KMS-11 (cell line): ENCODE measurements at regions not wholly inside any gene's neighbourhood (a gene's known extent, or its start where the extent isn't known, plus 50 kb on each side); places are given as distances from the start of the nearest gene placed in this dataset.

Experiments used
- H2AFZ ChIP-seq: fragments of 200-600 bp; sonication (generic); 2 replicates; pipeline ENCODE4 v1.6.1; 2016; ENCODE audit warnings: antibody characterized with exemption, mixed run types, low read depth
- H3K27ac ChIP-seq: fragments of 200-600 bp; sonication (generic); 2 replicates; pipeline ENCODE4 v1.6.1; 2016; ENCODE audit warnings: mild to moderate bottlenecking, mixed run types
- H3K27me3 ChIP-seq: fragments of 200-600 bp; sonication (generic); 2 replicates; pipeline ENCODE4 v1.6.1; 2017; ENCODE audit warnings: mild to moderate bottlenecking, low read depth, mixed run types, moderate library complexity; ENCODE audit not compliant: insufficient read depth
- H3K36me3 ChIP-seq: fragments of 200-600 bp; sonication (generic); 2 replicates; pipeline ENCODE4 v1.6.1; 2017; ENCODE audit warnings: mild to moderate bottlenecking, mixed run types; ENCODE audit not compliant: insufficient read depth
- H3K4me1 ChIP-seq: fragments of 200-600 bp; sonication (generic); 2 replicates; pipeline ENCODE4 v1.6.1; 2016; ENCODE audit warnings: mild to moderate bottlenecking, low read depth, mixed run types; ENCODE audit not compliant: poor library complexity, severe bottlenecking
- H3K4me2 ChIP-seq: fragments of 200-600 bp; sonication (generic); 2 replicates; pipeline ENCODE4 v1.7.0; 2016; ENCODE audit warnings: mild to moderate bottlenecking, mixed run types
- H3K4me3 ChIP-seq: fragments of 200-600 bp; sonication (generic); IDR thresholded peaks from 2 replicates; pipeline ENCODE4 v1.6.1; 2017; ENCODE audit warnings: low read depth, low read length, mixed read lengths; ENCODE audit not compliant: insufficient read depth
- H3K79me2 ChIP-seq: fragments of 200-600 bp; sonication (generic); 2 replicates; pipeline ENCODE4 v1.6.1; 2016; ENCODE audit warnings: low read depth, mixed run types; ENCODE audit not compliant: insufficient read depth
- H3K9ac ChIP-seq: fragments of 200-600 bp; sonication (generic); 2 replicates; pipeline ENCODE4 v1.6.1; 2016; ENCODE audit warnings: mild to moderate bottlenecking, mixed run types
- H4K20me1 ChIP-seq: fragments of 200-600 bp; sonication (generic); 2 replicates; pipeline ENCODE4 v1.6.1; 2016; ENCODE audit warnings: mild to moderate bottlenecking, mixed run types; ENCODE audit not compliant: insufficient read depth
- TF ChIP-seq, protein P1 (sequence below): fragments of 200-600 bp; sonication (generic); conservative IDR thresholded peaks from 2 replicates; pipeline ENCODE4 v1.6.1; 2017; ENCODE audit warnings: low read depth, mild to moderate bottlenecking, antibody characterized with exemption, low read length, moderate library complexity, mixed read lengths

DNA sequence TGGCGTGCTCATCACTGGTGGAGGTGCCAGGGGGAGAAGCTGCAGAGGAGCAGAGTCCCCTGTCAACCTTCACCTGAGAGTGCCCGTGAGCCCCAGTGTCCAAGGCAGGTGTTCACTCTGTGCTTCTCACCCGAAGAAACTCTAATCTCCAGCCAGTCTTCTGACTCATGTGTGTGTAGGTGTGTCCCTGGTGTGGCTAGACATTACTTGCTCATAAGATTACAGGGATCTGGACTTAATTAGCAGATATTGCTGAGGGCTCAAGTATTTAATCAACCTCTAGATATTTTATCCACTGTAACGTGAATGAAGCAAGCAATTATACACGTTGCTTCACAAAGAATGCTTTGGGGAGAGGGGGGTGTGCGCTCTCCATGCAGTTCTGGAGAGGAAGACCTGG, 72.5 kb downstream of the MED10 start:
- H3K9ac ChIP-seq: no peak overlapping the region
- no peaks in the 10 kb centered on the region for H3K4me1 ChIP-seq
- TF ChIP-seq, protein P1, sequence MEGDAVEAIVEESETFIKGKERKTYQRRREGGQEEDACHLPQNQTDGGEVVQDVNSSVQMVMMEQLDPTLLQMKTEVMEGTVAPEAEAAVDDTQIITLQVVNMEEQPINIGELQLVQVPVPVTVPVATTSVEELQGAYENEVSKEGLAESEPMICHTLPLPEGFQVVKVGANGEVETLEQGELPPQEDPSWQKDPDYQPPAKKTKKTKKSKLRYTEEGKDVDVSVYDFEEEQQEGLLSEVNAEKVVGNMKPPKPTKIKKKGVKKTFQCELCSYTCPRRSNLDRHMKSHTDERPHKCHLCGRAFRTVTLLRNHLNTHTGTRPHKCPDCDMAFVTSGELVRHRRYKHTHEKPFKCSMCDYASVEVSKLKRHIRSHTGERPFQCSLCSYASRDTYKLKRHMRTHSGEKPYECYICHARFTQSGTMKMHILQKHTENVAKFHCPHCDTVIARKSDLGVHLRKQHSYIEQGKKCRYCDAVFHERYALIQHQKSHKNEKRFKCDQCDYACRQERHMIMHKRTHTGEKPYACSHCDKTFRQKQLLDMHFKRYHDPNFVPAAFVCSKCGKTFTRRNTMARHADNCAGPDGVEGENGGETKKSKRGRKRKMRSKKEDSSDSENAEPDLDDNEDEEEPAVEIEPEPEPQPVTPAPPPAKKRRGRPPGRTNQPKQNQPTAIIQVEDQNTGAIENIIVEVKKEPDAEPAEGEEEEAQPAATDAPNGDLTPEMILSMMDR: no peak
- H3K4me2 ChIP-seq: no peak overlapping the region
- no peaks in the 10 kb centered on the region for H3K79me2 ChIP-seq
- no peaks in the 10 kb centered on the region for H4K20me1 ChIP-seq
- H3K36me3 ChIP-seq: no peaks in the 10 kb centered on the region
- H3K27ac ChIP-seq: no peak overlapping the region
- H3K27me3 ChIP-seq: no peaks in the 10 kb centered on the region
- no peak overlapping the region for H2AFZ ChIP-seq
- H3K4me3 ChIP-seq: no peak overlapping the region

DNA sequence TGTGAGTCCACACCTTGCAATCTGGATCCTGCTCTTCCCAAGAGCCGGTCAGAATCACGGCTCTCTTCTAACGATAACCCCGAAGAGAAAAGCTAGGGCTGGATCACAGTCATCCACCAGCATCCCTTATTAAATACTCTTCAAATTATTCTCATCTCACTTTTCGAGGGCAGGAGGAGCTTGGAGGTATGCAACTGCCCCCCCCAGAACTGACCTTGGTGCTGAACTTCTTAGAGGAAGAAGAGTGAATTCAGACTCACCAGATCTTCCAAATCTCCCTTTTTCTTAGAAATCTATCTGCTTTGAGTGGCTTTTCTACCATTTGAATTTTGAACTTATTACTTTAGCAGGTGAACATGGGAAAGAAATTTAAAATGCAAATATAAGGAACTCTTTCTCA, 75.7 kb downstream of the MED10 start:
- H3K79me2 ChIP-seq: no peaks in the 10 kb centered on the region
- H4K20me1 ChIP-seq: no peaks in the 10 kb centered on the region
- H3K4me3 ChIP-seq: no peak overlapping the region
- no peak overlapping the region for H2AFZ ChIP-seq
- H3K4me1 ChIP-seq: no peaks in the 10 kb centered on the region
- TF ChIP-seq, protein P1: no peak
- H3K27ac ChIP-seq: no peak overlapping the region
- no peaks in the 10 kb centered on the region for H3K36me3 ChIP-seq
- H3K27me3 ChIP-seq: no peaks in the 10 kb centered on the region
- H3K9ac ChIP-seq: no peak overlapping the region
- H3K4me2 ChIP-seq: no peak overlapping the region

DNA sequence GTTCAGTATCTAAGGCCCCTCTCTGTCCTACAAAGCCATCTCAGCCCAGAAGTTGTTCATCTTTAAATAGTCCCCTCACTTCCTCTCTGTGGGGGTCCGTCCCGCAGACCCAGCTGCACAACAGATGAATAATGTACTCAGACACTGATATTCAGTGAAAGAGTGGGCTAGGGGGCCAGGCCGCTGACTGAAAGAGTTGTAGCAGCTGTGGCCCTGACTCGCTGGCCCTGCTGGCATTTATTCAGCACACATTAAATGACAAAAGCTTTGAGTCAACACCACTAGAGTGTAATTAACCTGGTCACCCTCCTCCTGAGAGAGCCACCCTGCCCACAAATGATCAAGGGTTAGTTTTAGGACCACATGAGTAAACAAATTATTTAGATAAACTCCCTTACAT, 76.3 kb downstream of the MED10 start:
- Histone ChIP-seq H3K4me3 (no peak overlapping the region), H4K20me1 (no peaks in the 10 kb centered on the region), H3K27ac (no peak overlapping the region), H3K9ac (no peak overlapping the region), H3K4me2 (no peak overlapping the region), H3K4me1 (no peaks in the 10 kb centered on the region), H2AFZ (no peak overlapping the region), H3K27me3 (no peaks in the 10 kb centered on the region), H3K36me3 (no peaks in the 10 kb centered on the region), H3K79me2 (no peaks in the 10 kb centered on the region)
- TF ChIP-seq, protein P1: no peak

DNA sequence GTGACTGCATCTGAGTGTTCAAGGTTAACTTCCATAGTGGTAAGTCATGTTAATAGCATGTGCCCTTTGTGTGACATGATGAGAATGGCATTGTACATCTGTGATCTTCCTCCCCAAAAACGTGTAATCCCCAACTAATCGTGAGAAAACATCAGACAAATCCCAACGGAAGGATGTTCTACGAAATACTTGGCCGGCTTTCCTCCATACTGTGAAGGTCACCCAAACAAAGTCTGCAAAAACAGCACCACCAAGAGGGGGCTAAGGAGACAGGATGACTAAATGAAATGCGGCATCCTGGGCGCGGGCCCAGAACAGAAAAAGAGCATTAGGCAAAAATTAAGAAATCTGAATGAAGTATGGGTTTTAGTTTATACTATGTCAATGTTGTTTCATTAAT, 81.8 kb downstream of the MED10 start:
- H3K27me3 ChIP-seq: no peaks in the 10 kb centered on the region
- H3K27ac ChIP-seq: no peak overlapping the region
- TF ChIP-seq, protein P1: no peak
- no peaks in the 10 kb centered on the region for H4K20me1 ChIP-seq
- no peak overlapping the region for H3K4me2 ChIP-seq
- H3K79me2 ChIP-seq: no peaks in the 10 kb centered on the region
- no peak overlapping the region for H2AFZ ChIP-seq
- H3K9ac ChIP-seq: no peak overlapping the region
- no peak overlapping the region for H3K4me3 ChIP-seq
- H3K4me1 ChIP-seq: peaks cover 12% of the 10 kb centered on the region
- no peaks in the 10 kb centered on the region for H3K36me3 ChIP-seq

DNA sequence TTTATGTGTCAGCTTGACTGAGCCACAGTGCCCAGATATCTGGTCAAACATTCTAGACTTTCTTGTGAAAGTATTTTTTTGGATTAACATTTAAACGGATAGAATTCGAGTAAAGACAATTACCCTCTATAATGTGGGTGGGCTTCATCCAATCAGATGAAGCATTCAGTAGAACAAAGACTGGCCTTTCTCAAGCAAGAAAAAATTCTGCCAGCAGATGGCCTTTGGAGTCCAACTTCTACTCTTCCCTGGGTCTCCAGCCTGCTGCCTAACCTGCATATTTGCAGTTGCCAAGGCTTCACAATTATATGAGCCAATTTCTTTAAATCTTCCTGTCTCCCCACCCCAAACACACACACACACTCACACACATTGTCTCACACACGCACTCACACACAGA, 86.4 kb downstream of the MED10 start:
- Histone ChIP-seq H3K4me3 (no peak overlapping the region), H3K4me1 (peaks cover 12% of the 10 kb centered on the region), H2AFZ (no peak overlapping the region), H3K9ac (no peak overlapping the region), H3K36me3 (no peaks in the 10 kb centered on the region), H3K4me2 (no peak overlapping the region), H3K79me2 (no peaks in the 10 kb centered on the region), H3K27ac (no peak overlapping the region), H4K20me1 (no peaks in the 10 kb centered on the region), H3K27me3 (no peaks in the 10 kb centered on the region)
- TF ChIP-seq, protein P1: peak; percentile 64
